ENCODE measurements at regions not wholly inside any gene's neighbourhood (a gene's known extent, or its start where the extent isn't known, plus 50 kb on each side); places are given as distances from the start of the nearest gene placed in this dataset.

DNA sequence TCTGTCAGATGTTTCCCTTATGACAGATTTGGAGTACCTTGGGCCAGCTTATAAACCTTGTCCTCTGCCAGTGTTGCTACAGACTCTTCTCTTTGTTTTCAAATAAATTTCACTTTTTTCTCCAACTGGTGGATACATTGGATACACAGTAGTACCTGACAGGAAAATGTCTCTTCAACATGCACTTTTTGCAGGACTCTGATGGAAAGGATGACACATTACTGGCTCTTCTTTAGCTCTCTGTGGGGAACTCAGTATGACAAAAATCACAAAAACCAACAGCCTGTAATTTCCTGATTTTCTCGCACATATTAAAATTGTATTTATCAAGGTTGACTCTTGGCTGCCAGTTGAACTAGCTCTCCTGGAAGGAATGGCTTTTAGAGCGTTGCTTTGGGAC is 61.3 kb upstream of the GIMD1 start:
- DNase-seq (ENCODE audit: low spot score): no peak

DNA sequence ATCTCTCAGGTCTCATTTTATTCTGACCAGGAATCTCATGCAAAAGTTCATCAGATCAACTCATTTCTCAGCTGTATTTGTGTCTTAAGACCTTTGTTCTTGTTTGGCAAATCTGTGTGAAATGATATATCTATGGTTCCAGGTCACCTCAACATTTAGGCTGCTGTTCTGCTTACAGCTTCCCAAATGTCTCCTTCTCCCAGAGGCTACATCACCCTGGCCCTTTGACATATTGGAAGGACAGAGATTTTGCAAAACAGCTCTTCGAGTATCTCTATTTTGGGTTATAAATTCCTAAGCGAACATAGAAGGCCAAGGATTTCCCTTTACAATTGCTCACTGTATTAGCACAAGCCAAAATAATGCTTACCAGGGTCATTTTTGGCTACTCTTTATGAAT is 57.5 kb upstream of the GIMD1 start:
- DNase-seq (ENCODE audit: low spot score): no peak

DNA sequence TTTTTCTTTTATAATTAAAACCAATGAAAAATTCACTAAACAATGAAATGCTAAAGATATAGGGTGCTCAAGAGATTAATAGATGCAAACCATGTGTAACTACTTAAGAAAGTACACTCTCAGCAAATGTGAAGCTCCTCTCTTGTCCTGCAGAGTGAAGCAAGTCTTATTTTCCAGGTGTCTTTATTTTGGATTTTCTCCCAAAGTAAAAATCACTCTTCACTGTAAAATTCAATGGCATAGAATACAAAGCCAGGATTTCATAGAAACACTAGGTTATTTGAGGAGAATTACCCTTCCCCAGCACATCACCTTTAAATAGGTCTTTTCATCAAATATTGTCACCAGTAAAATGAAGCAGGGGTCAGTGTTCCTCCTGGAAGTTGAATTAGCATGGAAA is 57.0 kb upstream of the GIMD1 start:
- no peak for DNase-seq (ENCODE audit: low spot score)

DNA sequence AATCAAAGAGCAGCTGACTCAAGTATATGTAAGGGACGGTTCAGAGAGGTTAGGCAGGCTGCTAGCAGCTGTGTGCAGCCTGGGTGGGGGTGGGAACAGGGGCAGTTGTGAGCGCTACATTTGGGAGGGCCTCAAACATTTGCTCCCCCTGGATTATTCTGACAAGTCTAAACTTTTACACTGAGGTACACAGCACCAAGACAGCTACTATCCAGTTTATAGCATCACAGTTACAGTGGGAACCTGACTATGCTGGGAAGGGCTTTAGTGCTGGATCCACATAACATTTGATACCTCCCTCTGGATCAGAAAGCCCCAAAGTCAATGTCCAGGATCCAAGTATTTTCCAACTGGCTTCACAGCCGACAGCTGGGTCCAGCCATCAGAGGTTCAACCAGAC is 55.8 kb upstream of the GIMD1 start:
- DNase-seq (ENCODE audit: low spot score): no peak

DNA sequence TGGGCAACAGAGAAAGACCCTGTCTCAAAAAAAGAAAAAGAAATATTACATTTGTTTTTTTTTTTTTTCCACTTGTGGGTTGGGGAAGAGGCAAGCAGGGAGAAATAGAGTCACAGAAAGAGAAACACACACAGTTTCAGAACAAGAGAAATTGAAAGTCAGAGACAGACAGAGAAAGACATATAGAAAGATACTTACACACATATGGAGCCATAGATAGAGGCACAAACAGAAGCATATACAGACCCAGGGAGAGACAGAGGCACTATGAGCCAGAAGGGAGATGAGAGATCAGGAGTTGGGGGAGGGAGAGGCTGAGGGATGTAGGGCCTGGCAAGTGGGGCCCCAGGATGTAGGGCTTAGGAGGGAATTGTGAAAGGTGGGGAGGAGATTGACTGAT is 55.2 kb upstream of the GIMD1 start:
- no peak for DNase-seq (ENCODE audit: low spot score)

DNA sequence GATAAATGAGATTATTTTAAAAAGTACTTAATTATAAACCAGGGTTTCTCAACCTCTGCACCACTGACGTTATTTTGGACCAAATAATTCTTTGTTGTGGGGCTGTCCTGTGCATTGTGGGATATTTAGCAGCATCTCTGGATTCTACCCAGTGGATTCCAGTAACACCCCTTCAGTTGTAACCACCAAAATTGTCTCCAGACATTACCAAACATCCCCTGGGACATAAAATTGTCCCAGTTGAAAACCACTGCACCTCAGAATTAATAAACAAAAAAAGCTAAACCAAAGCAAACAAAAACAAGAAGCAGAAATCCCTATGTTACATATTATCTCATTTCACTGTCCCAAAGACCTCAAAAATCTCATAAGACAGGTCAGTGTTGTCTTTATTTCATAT is 54.2 kb upstream of the GIMD1 start:
- DNase-seq (ENCODE audit: low spot score): no peak

DNA sequence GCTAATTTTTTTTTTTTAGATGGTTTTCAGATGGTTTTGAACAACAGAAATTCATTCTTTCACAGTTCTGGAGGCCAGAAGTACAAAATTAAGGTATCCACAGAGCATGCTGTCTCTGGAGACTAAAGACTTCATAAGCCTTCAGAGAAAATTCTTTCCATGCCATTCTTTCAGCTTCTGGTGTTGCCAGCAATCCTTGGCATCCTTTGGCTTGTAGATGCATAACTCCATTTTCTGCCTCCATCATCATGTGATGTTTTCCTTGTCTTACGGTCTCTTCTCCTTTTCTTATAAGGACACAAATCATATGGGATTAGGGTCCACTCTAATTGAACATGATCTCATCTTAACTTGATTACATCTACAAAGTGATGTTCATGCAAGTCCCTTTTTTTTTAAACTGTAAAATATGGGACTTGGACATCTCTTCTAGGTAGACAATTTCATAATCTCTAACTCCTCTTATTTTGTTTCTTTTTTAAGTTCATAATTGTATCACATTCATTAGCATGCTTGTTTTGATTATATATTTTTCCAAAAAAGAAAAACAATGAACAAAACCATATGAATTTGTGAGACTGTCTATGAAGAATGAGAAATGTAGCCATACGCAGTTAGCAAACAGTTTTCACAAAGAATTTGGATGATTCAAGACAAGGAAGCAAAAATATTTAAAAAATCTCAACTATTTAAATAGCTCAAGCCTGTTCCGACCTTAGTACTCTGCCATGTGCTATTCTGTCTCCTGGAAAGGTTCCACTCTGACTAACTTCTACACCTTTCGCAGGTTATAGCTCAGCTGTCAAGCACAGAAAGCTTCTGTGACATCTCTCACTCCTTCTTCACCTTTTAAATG is 53.1 kb upstream of the GIMD1 start:
- DNase-seq (ENCODE audit: low spot score): no peak

DNA sequence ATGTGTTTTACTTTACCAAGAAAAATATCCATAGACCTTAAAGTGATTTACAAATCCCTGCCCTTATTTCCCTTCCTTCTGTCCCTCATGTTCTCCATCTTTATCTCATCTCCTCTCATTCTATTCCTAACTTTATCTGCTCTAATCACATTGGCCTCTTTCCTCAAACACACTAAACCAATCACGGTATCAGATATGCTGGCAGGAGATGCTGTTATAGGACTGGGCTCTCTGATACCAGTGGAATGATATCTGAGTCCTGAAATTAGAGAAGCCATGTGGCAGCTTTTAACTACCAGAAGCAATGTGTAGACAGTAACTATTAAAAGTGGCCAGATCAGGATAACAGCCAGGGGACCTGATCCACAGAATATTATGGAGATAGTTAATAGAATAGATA is 49.9 kb upstream of the GIMD1 start:
- no peak for DNase-seq (ENCODE audit: low spot score)
